Neural progenitor cell (in vitro differentiated cells): ENCODE measurements at regions not wholly inside any gene's neighbourhood (a gene's known extent, or its start where the extent isn't known, plus 50 kb on each side); places are given as distances from the start of the nearest gene placed in this dataset.

Source experiments
- DNase-seq: peaks from one replicate; pipeline ENCODE4 v3.0.0-alpha.2; 2016; ENCODE audit warnings: low spot score
- H2AFZ ChIP-seq: fragments of 200-600 bp; sonication (generic); replicated peaks from 2 replicates; pipeline ENCODE4 v1.6.1; 2016; ENCODE audit warnings: antibody characterized with exemption
- H3F3A ChIP-seq: fragments of 200-600 bp; sonication (generic); 2 replicates; pipeline ENCODE4 v1.6.1; 2016; ENCODE audit warnings: antibody characterized with exemption, low read depth
- H3K27ac ChIP-seq: fragments of 200-600 bp; sonication (generic); 2 replicates; pipeline ENCODE4 v1.5.1; 2016; ENCODE audit warnings: mild to moderate bottlenecking
- H3K27me3 ChIP-seq: fragments of 200-600 bp; sonication (generic); 2 replicates; pipeline ENCODE4 v1.6.1; 2016; ENCODE audit warnings: mild to moderate bottlenecking, moderate library complexity
- H3K36me3 ChIP-seq: fragments of 200-600 bp; sonication (generic); 2 replicates; pipeline ENCODE4 v1.5.1; 2016
- H3K4me1 ChIP-seq: fragments of 200-600 bp; sonication (generic); 2 replicates; pipeline ENCODE4 v1.6.1; 2016; ENCODE audit warnings: mixed run types
- H3K4me2 ChIP-seq: fragments of 200-600 bp; sonication (generic); 2 replicates; pipeline ENCODE4 v1.6.1; 2016
- H3K4me3 ChIP-seq: fragments of 200-600 bp; sonication (generic); 2 replicates; pipeline ENCODE4 v1.5.1; 2016
- H3K79me2 ChIP-seq: fragments of 200-600 bp; sonication (generic); 2 replicates; pipeline ENCODE4 v1.6.1; 2016; ENCODE audit warnings: low read depth
- H3K9ac ChIP-seq: fragments of 200-600 bp; sonication (generic); 2 replicates; pipeline ENCODE4 v1.6.1; 2016
- H3K9me3 ChIP-seq: fragments of 200-600 bp; sonication (generic); 2 replicates; pipeline ENCODE4 v1.5.1; 2016; ENCODE audit warnings: low read depth
- H4K20me1 ChIP-seq: fragments of 200-600 bp; sonication (generic); 2 replicates; pipeline ENCODE4 v1.6.1; 2016; ENCODE audit warnings: low read depth
- H3K27ac Mint-ChIP-seq: 3 replicates; pipeline ENCODE4 v1.8.0; 2021; ENCODE audit warnings: mixed read lengths
- H3K27me3 Mint-ChIP-seq: 2 replicates; pipeline ENCODE4 v1.8.0; 2022; ENCODE audit warnings: low read depth, mild to moderate bottlenecking, inconsistent platforms, moderate library complexity, mixed read lengths; ENCODE audit not compliant: insufficient read depth
- H3K36me3 Mint-ChIP-seq: 3 replicates; pipeline ENCODE4 v1.8.0; 2021; ENCODE audit warnings: mixed read lengths
- H3K4me1 Mint-ChIP-seq: 3 replicates; pipeline ENCODE4 v1.8.0; 2021; ENCODE audit warnings: mixed read lengths
- H3K4me3 Mint-ChIP-seq: 3 replicates; pipeline ENCODE4 v1.8.0; 2021; ENCODE audit warnings: mild to moderate bottlenecking, moderate library complexity, mixed read lengths
- H3K9me3 Mint-ChIP-seq: 3 replicates; pipeline ENCODE4 v1.8.0; 2020; ENCODE audit warnings: mixed read lengths
- CTCF ChIP-seq: fragments of 200-600 bp; sonication (generic); IDR thresholded peaks from 2 replicates; pipeline ENCODE4 v1.5.1; 2017; ENCODE audit warnings: antibody characterized with exemption, mild to moderate bottlenecking
- EZH2 ChIP-seq: fragments of 200-600 bp; sonication (generic); IDR thresholded peaks from 2 replicates; pipeline ENCODE4 v1.6.1; 2017; ENCODE audit warnings: antibody characterized with exemption, mild to moderate bottlenecking, moderate library complexity
- EZH2phosphoT487 ChIP-seq: fragments of 200-600 bp; sonication (generic); IDR thresholded peaks from 2 replicates; pipeline ENCODE4 v1.6.1; 2017; ENCODE audit warnings: antibody characterized with exemption

DNA sequence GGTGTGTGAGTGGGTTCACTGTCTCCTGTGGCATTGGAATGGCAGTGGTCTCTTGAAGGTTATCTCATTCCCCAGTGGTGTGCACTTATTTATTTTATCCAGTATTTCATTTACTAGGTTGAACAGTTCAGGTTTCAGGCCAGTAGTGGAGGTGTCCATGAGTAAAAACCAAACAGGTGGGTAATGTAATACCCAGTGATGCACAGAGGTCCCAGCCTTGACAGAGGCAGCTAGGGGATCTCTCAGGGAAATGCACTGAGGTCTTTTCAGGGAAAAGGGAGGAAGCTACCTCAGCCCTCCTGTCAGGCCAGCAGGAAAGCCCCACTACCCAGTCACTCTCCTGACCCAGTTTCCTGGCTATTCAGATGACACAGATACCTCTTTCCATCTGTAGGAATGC, 403.6 kb downstream of the UTRN start:
- no peak overlapping the region for H3K4me2 ChIP-seq
- no peaks in the 10 kb centered on the region for H3K27me3 ChIP-seq
- peaks cover 8% of the 10 kb centered on the region for H3K36me3 Mint-ChIP-seq
- no peak overlapping the region for H3K27ac Mint-ChIP-seq
- H3K27me3 Mint-ChIP-seq, result no peaks in the 10 kb centered on the region
- no peaks in the 10 kb centered on the region for H4K20me1 ChIP-seq
- no peaks in the 10 kb centered on the region for H3K79me2 ChIP-seq
- no peak overlapping the region for H3K9ac ChIP-seq
- TF ChIP-seq EZH2, result no peak
- TF ChIP-seq CTCF, result no peak
- no peak for TF ChIP-seq EZH2phosphoT487
- H3K4me1 Mint-ChIP-seq, result no peaks in the 10 kb centered on the region
- no peaks in the 10 kb centered on the region for H3K9me3 ChIP-seq
- no peak for DNase-seq
- no peaks in the 10 kb centered on the region for H3K4me1 ChIP-seq
- H3K9me3 Mint-ChIP-seq, result peaks cover 36% of the 10 kb centered on the region
- no peak overlapping the region for H3K4me3 Mint-ChIP-seq
- no peaks in the 10 kb centered on the region for H3K36me3 ChIP-seq
- no peak overlapping the region for H3K27ac ChIP-seq
- no peak overlapping the region for H3K4me3 ChIP-seq
- H3F3A ChIP-seq, result no peaks in the 10 kb centered on the region
- no peak overlapping the region for H2AFZ ChIP-seq

GRCh38 chr6:144689503-144690040, 404.4 kb downstream of the UTRN start:
- peaks cover 7% of the 10 kb centered on the region for H3K36me3 Mint-ChIP-seq

GRCh38 chr6:144690133-144690532, 405.0 kb downstream of the UTRN start:
- H3K79me2 ChIP-seq, result no peaks in the 10 kb centered on the region
- no peaks in the 10 kb centered on the region for H3K4me1 ChIP-seq
- H3K27me3 ChIP-seq, result no peaks in the 10 kb centered on the region
- H4K20me1 ChIP-seq, result no peaks in the 10 kb centered on the region
- H3K27ac Mint-ChIP-seq, result no peak overlapping the region
- H3K4me1 Mint-ChIP-seq, result no peaks in the 10 kb centered on the region
- no peaks in the 10 kb centered on the region for H3K9me3 ChIP-seq
- H3K36me3 Mint-ChIP-seq, result peaks cover 7% of the 10 kb centered on the region
- no peak overlapping the region for H3K4me3 ChIP-seq
- H3K27me3 Mint-ChIP-seq, result no peaks in the 10 kb centered on the region
- H3K9me3 Mint-ChIP-seq, result peaks cover 42% of the 10 kb centered on the region
- no peak overlapping the region for H2AFZ ChIP-seq
- H3K9ac ChIP-seq, result no peak overlapping the region
- no peaks in the 10 kb centered on the region for H3K36me3 ChIP-seq
- TF ChIP-seq EZH2phosphoT487, result no peak
- TF ChIP-seq EZH2, result no peak
- no peak for TF ChIP-seq CTCF
- no peak overlapping the region for H3K4me3 Mint-ChIP-seq
- no peaks in the 10 kb centered on the region for H3F3A ChIP-seq
- DNase-seq, result no peak
- no peak overlapping the region for H3K4me2 ChIP-seq
- no peak overlapping the region for H3K27ac ChIP-seq

More at GRCh38 chr6:144689503-144690040, 404.4 kb downstream of the UTRN start:
- no peaks in the 10 kb centered on the region for H3F3A ChIP-seq
- H3K9me3 ChIP-seq, result no peaks in the 10 kb centered on the region
- no peaks in the 10 kb centered on the region for H3K27me3 Mint-ChIP-seq
- H3K4me3 ChIP-seq, result no peak overlapping the region
- no peak overlapping the region for H2AFZ ChIP-seq
- no peaks in the 10 kb centered on the region for H3K4me1 Mint-ChIP-seq
- no peak overlapping the region for H3K9ac ChIP-seq
- H3K4me1 ChIP-seq, result no peaks in the 10 kb centered on the region
- no peak for DNase-seq
- no peaks in the 10 kb centered on the region for H3K79me2 ChIP-seq
- H3K36me3 ChIP-seq, result no peaks in the 10 kb centered on the region
- H4K20me1 ChIP-seq, result no peaks in the 10 kb centered on the region
- H3K9me3 Mint-ChIP-seq, result peaks cover 42% of the 10 kb centered on the region
- H3K4me3 Mint-ChIP-seq, result no peak overlapping the region
- no peaks in the 10 kb centered on the region for H3K27me3 ChIP-seq
- no peak overlapping the region for H3K27ac Mint-ChIP-seq
- no peak for TF ChIP-seq EZH2phosphoT487
- no peak for TF ChIP-seq CTCF
- no peak for TF ChIP-seq EZH2
- H3K27ac ChIP-seq, result no peak overlapping the region
- no peak overlapping the region for H3K4me2 ChIP-seq
